Caki2 (cell line): ENCODE measurements at regions not wholly inside any gene's neighbourhood (a gene's known extent, or its start where the extent isn't known, plus 50 kb on each side); places are given as distances from the start of the nearest gene placed in this dataset.
A peak's percentile ranks its signal among the peaks of the same experiment; 100 is the strongest.
"Not testable (repeated sequence)": the region's sequence is repeated elsewhere in the genome, so short reads cannot be mapped to it uniquely, and the experiment has no call there.

Source experiments
- DNase-seq: peaks from one replicate; pipeline ENCODE4 v3.0.0-alpha.2; 2015; ENCODE audit warnings: low read depth
- in situ Hi-C: cut with HindIII; loops from 2 replicates; pipeline ENCODE4 v1.10.0; 2016; ENCODE audit warnings: low sequenced_read_pairs, low pct_unique_long_range_greater_than_20kb, mixed read lengths

GRCh38 chr6:50289366-50289765 lies 239.6 kb upstream of the DEFB112 start:
- no peak for DNase-seq
- in situ Hi-C loops = no loop called here

GRCh38 chr6:50301307-50301706 lies 251.6 kb upstream of the DEFB112 start:
- DNase-seq = no peak
- in situ Hi-C loops = no loop called here

GRCh38 chr6:50305660-50306059 lies 255.9 kb upstream of the DEFB112 start:
- peak; percentile 1 for DNase-seq
- in situ Hi-C loops = no loop called here

GRCh38 chr6:50318536-50318935 lies 268.8 kb upstream of the DEFB112 start:
- DNase-seq = no peak
- in situ Hi-C loops = no loop called here

- in situ Hi-C loops = no loop called here
Observed at GRCh38 chr6:50330347-50330746, 280.6 kb upstream of the DEFB112 start.

GRCh38 chr6:50330963-50331362 lies 281.2 kb upstream of the DEFB112 start:
- DNase-seq = no peak
- in situ Hi-C loops = no loop called here

More at GRCh38 chr6:50330347-50330746, 280.6 kb upstream of the DEFB112 start:
- no peak for DNase-seq

GRCh38 chr6:50333696-50334095 lies 284.0 kb upstream of the DEFB112 start:
- in situ Hi-C loops = no loop called here
- DNase-seq = no peak

GRCh38 chr6:50337532-50338122 lies 287.9 kb upstream of the DEFB112 start:
- DNase-seq = no peak
- in situ Hi-C loops = no loop called here

- DNase-seq = no peak
- in situ Hi-C loops = no loop called here
Observed at GRCh38 chr6:50353603-50354002, 303.9 kb upstream of the DEFB112 start.

GRCh38 chr6:50358113-50358512 lies 308.4 kb upstream of the DEFB112 start:
- in situ Hi-C loops = no loop called here
- no peak for DNase-seq

- in situ Hi-C loops = no loop called here
- no peak for DNase-seq
Observed at GRCh38 chr6:50361641-50362331, 312.1 kb upstream of the DEFB112 start.

- peak; percentile 14 for DNase-seq
- in situ Hi-C loops = no loop called here
Observed at GRCh38 chr6:50362706-50363105, 313.0 kb upstream of the DEFB112 start.

GRCh38 chr6:50369996-50370395 lies 320.3 kb upstream of the DEFB112 start:
- no peak for DNase-seq
- in situ Hi-C loops = no loop called here

GRCh38 chr6:50380406-50381098 lies 330.8 kb upstream of the DEFB112 start:
- in situ Hi-C loops = no loop called here
- DNase-seq = no peak

GRCh38 chr6:50381099-50381415 lies 331.3 kb upstream of the DEFB112 start:
- in situ Hi-C loops = no loop called here
- DNase-seq = no peak

GRCh38 chr6:50390416-50390815 lies 322.9 kb upstream of the TFAP2D start:
- in situ Hi-C loops = no loop called here
- DNase-seq = no peak

GRCh38 chr6:50394139-50394538 lies 319.2 kb upstream of the TFAP2D start:
- in situ Hi-C loops, DNase-seq: not testable (repeated sequence)

- in situ Hi-C loops = no loop called here
Observed at GRCh38 chr6:50404643-50405042, 308.7 kb upstream of the TFAP2D start.

GRCh38 chr6:50410579-50410978 lies 302.7 kb upstream of the TFAP2D start:
- in situ Hi-C loops = no loop called here

More at GRCh38 chr6:50404643-50405042, 308.7 kb upstream of the TFAP2D start:
- DNase-seq = no peak

GRCh38 chr6:50421041-50421440 lies 292.3 kb upstream of the TFAP2D start:
- in situ Hi-C loops, DNase-seq: not testable (repeated sequence)

More at GRCh38 chr6:50410579-50410978, 302.7 kb upstream of the TFAP2D start:
- no peak for DNase-seq
